Gastrocnemius medialis (tissue), 4 donors: ENCODE measurements at regions not wholly inside any gene's neighbourhood (a gene's known extent, or its start where the extent isn't known, plus 50 kb on each side); places are given as distances from the start of the nearest gene placed in this dataset.

ENCODE experiments used
- ATAC-seq, 2 donors: fragments of 150-250 bp; one replicate each; pipeline ENCODE4 v1.9.1; 2016
- DNase-seq, 2 donors: peaks; one replicate each; pipeline ENCODE4 v3.0.0-alpha.2; 2019
- H3K27ac ChIP-seq, 4 donors: fragments of 200-600 bp; sonication (generic); 1 replicate in 1 of 4; 2 replicates in 3 of 4; pipeline ENCODE4 v1.5.1; 2016 to 2018; ENCODE audit warnings: mild to moderate bottlenecking in 2 of 4, moderate library complexity in 1 of 4
- H3K27me3 ChIP-seq, 3 donors: fragments of 200-600 bp; sonication (generic) in 2 of 3; 1 replicate in 1 of 3; 2 replicates in 2 of 3; pipeline versions ENCODE4 v1.5.1 to v1.6.0; 2016 to 2019; ENCODE audit warnings: mild to moderate bottlenecking in 1 of 3, moderate library complexity in 1 of 3
- H3K36me3 ChIP-seq, 2 donors: fragments of 200-600 bp; sonication (generic) in 1 of 2; one replicate each; pipeline ENCODE4 v1.5.1; 2017 to 2018
- H3K4me1 ChIP-seq, 2 donors: fragments of 200-600 bp; sonication (generic) in 1 of 2; one replicate each; pipeline ENCODE4 v1.5.1; 2016 to 2017; ENCODE audit warnings: mild to moderate bottlenecking in 2 of 2
- H3K4me3 ChIP-seq, 4 donors: fragments of 200-600 bp; sonication (generic) in 3 of 4; 1 replicate in 1 of 4; 2 replicates in 3 of 4; pipeline ENCODE4 v1.5.1; 2016 to 2019; ENCODE audit warnings: mild to moderate bottlenecking in 2 of 4
- H3K9me3 ChIP-seq, 3 donors: fragments of 200-600 bp; sonication (generic) in 2 of 3; 1 replicate in 1 of 3; 2 replicates in 2 of 3; pipeline ENCODE4 v1.5.1; 2016 to 2019
- POLR2A ChIP-seq, 2 donors: fragments of 450-650 bp; IDR thresholded peaks; one replicate each; pipeline ENCODE4 v1.6.1; 2017; ENCODE audit warnings: antibody characterized with exemption in 2 of 2, mild to moderate bottlenecking in 2 of 2, moderate library complexity in 2 of 2
- in situ Hi-C, 4 donors: fragments of 200-750 bp; cut with MboI; loops; one replicate each; pipeline versions ENCODE4 v1.15.0 to v1.8.0; 2017; ENCODE audit warnings: low sequenced_read_pairs in 4 of 4
- intact Hi-C: fragments of 100-400 bp; cut with DNase I; formaldehyde crosslinking; loops from one replicate; pipeline ENCODE4 v1.15.1; 2023; ENCODE audit warnings: low total_unique reads
- TF ChIP-seq, protein P1 (sequence below), 5 experiments: fragments of 450-650 bp in 3 of 5; fragments of 200-600 bp in 2 of 5; sonication (generic) in 2 of 5; IDR thresholded peaks in 4 of 5; conservative IDR thresholded peaks in 1 of 5; 1 replicate in 4 of 5; 2 replicates in 1 of 5; pipeline ENCODE4 v1.5.1; 2016 to 2019; ENCODE audit warnings: antibody characterized with exemption in 5 of 5, mild to moderate bottlenecking in 3 of 5, moderate library complexity in 3 of 5

DNA sequence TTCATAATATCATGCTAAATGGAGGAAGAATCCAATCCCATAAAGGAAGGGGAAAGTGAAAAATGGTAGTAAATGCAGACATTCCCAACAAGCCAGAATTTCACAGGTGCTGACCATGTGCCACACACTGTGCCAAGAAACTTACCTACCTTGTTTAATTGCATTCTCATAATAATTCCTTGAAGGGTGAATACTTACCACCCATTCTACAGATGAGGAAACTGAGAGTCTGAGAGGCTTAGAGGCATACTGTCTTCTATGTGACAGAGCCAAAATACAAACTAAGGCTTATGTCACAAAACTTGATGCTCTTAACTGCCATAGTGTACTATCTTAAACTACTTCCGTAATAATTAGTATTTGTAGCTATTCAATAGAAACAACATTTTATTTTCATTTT, 454.7 kb downstream of the UTRN start:
- TF ChIP-seq, protein P1, sequence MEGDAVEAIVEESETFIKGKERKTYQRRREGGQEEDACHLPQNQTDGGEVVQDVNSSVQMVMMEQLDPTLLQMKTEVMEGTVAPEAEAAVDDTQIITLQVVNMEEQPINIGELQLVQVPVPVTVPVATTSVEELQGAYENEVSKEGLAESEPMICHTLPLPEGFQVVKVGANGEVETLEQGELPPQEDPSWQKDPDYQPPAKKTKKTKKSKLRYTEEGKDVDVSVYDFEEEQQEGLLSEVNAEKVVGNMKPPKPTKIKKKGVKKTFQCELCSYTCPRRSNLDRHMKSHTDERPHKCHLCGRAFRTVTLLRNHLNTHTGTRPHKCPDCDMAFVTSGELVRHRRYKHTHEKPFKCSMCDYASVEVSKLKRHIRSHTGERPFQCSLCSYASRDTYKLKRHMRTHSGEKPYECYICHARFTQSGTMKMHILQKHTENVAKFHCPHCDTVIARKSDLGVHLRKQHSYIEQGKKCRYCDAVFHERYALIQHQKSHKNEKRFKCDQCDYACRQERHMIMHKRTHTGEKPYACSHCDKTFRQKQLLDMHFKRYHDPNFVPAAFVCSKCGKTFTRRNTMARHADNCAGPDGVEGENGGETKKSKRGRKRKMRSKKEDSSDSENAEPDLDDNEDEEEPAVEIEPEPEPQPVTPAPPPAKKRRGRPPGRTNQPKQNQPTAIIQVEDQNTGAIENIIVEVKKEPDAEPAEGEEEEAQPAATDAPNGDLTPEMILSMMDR (IDR thresholded peaks at IDR 0.05 in 4 of 5, conservative IDR thresholded peaks at IDR 0.05 in 1 of 5), result no peak
- no peak for TF ChIP-seq POLR2A (IDR thresholded peaks at IDR 0.05)
- DNase-seq (no peak), ATAC-seq (no peak)
- H3K9me3 ChIP-seq, result no peaks in the 10 kb centered on the region
- in situ Hi-C loops, result no loop called here
- H3K4me1 ChIP-seq, result no peaks in the 10 kb centered on the region
- intact Hi-C loops, result no loop called here
- no peaks in the 10 kb centered on the region for H3K36me3 ChIP-seq
- no peak overlapping the region for H3K27ac ChIP-seq
- H3K4me3 ChIP-seq, result no peak overlapping the region
- no peaks in the 10 kb centered on the region for H3K27me3 ChIP-seq

DNA sequence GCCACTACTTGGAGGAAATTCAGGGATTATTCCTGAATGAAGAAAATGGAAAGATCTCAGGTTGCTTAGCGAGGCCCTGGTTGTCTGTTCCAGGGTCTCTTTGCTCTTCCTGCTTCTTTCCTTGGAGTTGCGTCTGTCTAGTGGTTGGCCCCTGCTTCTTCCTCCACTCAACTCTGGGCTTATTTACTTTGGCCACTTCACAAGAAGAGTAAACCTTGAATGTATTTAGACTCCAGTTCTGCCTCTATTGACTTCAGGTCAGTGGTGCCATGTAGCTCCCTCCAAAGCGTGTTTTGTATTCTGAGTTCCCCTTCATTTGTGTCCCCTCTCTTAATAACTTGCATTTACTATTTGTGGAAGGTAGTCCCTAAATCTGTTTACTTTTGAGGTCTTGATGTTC, 456.5 kb downstream of the UTRN start:
- H3K4me3 ChIP-seq, result no peak overlapping the region
- no peak overlapping the region for H3K27ac ChIP-seq
- no peaks in the 10 kb centered on the region for H3K36me3 ChIP-seq
- in situ Hi-C loops (no loop called here), intact Hi-C loops (no loop called here)
- DNase-seq (no peak), ATAC-seq (no peak)
- no peaks in the 10 kb centered on the region for H3K4me1 ChIP-seq
- no peaks in the 10 kb centered on the region for H3K27me3 ChIP-seq
- H3K9me3 ChIP-seq, result no peaks in the 10 kb centered on the region
- TF ChIP-seq, protein P1 (IDR thresholded peaks at IDR 0.05 in 4 of 5, conservative IDR thresholded peaks at IDR 0.05 in 1 of 5), result no peak
- no peak for TF ChIP-seq POLR2A (IDR thresholded peaks at IDR 0.05)

DNA sequence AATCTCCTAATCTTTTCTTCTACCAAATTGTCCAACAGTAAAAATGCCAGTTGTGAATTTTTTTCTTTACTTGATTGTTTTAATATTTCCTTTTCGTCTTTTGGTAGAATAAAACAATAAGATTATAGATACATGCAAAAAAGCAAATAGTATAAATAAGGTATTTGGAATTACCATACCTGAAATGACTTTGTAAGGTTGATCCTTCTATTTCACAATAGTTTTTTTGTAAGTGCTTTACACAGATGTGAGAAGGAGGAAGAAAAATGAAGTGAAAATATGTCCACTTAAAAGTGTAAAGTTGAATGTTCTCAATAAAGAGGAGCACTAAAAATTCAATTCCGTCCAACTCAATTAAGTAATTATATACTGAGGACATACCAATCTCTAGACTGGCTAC, 457.6 kb downstream of the UTRN start:
- intact Hi-C loops (no loop called here), in situ Hi-C loops (no loop called here)
- Histone ChIP-seq H3K36me3 (no peaks in the 10 kb centered on the region), H3K27me3 (no peaks in the 10 kb centered on the region), H3K4me3 (no peak overlapping the region), H3K9me3 (no peaks in the 10 kb centered on the region), H3K27ac (no peak overlapping the region), H3K4me1 (no peaks in the 10 kb centered on the region)
- ATAC-seq (no peak), DNase-seq (no peak)
- TF ChIP-seq, protein P1 (IDR thresholded peaks at IDR 0.05 in 4 of 5, conservative IDR thresholded peaks at IDR 0.05 in 1 of 5), result no peak
- TF ChIP-seq POLR2A (IDR thresholded peaks at IDR 0.05), result no peak

DNA sequence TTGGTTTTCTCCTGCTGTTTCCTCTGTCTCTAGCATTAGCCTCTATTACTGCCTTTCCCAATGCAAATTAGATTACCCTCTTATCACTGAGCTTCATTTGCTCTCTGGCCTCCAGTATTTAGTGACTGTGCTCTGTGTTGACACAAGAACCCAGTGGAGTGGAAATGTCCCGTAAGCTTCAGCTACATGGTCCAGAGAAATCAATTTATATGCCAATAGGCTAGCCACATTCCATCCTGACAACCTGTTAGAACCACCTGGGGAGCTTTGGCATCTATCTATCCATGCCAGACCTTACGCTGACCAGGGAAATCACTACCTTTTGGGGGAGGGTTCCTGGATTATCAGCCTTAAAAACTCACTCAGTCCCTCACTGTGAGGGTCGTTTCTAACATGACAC, 459.6 kb downstream of the UTRN start:
- Histone ChIP-seq H3K4me3 (no peak overlapping the region), H3K36me3 (peaks cover 0 to 18% of the 10 kb centered on the region in 2 donors), H3K4me1 (no peaks in the 10 kb centered on the region), H3K27me3 (no peaks in the 10 kb centered on the region), H3K27ac (no peak overlapping the region), H3K9me3 (no peaks in the 10 kb centered on the region)
- DNase-seq (no peak), ATAC-seq (no peak)
- TF ChIP-seq POLR2A (IDR thresholded peaks at IDR 0.05), result no peak
- TF ChIP-seq, protein P1 (IDR thresholded peaks at IDR 0.05 in 4 of 5, conservative IDR thresholded peaks at IDR 0.05 in 1 of 5), result no peak
- intact Hi-C loops, result no loop called here
- in situ Hi-C loops, result no loop called here

DNA sequence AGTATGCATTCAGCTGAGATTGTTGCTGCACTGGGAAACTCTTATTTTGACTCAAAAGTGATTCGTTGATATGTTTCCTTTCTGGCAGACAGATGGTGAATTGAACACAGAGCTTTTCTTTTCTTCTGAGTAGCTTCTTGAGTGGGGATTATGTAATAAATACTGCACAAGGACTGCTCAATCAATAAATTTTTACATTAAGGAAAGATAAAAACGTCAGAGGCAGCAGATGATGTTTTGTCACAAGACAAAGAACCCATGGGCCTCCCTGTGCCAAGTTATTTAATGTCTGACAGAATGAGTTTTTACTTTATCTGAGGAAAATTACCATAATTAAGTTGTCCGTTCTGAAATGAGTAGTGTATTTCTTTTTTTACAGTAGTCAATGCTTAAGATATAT, 460.3 kb downstream of the UTRN start:
- H3K9me3 ChIP-seq, result no peaks in the 10 kb centered on the region
- no peaks in the 10 kb centered on the region for H3K27me3 ChIP-seq
- peaks cover 0 to 21% of the 10 kb centered on the region in 2 donors for H3K36me3 ChIP-seq
- H3K4me3 ChIP-seq, result no peak overlapping the region
- no peak overlapping the region for H3K27ac ChIP-seq
- ATAC-seq (no peak), DNase-seq (no peak)
- TF ChIP-seq POLR2A (IDR thresholded peaks at IDR 0.05), result no peak
- TF ChIP-seq, protein P1 (IDR thresholded peaks at IDR 0.05 in 4 of 5, conservative IDR thresholded peaks at IDR 0.05 in 1 of 5), result no peak
- intact Hi-C loops (no loop called here), in situ Hi-C loops (no loop called here)
- H3K4me1 ChIP-seq, result no peaks in the 10 kb centered on the region
